ENCODE measurements at regions not wholly inside any gene's neighbourhood (a gene's known extent, or its start where the extent isn't known, plus 50 kb on each side); places are given as distances from the start of the nearest gene placed in this dataset.

DNA sequence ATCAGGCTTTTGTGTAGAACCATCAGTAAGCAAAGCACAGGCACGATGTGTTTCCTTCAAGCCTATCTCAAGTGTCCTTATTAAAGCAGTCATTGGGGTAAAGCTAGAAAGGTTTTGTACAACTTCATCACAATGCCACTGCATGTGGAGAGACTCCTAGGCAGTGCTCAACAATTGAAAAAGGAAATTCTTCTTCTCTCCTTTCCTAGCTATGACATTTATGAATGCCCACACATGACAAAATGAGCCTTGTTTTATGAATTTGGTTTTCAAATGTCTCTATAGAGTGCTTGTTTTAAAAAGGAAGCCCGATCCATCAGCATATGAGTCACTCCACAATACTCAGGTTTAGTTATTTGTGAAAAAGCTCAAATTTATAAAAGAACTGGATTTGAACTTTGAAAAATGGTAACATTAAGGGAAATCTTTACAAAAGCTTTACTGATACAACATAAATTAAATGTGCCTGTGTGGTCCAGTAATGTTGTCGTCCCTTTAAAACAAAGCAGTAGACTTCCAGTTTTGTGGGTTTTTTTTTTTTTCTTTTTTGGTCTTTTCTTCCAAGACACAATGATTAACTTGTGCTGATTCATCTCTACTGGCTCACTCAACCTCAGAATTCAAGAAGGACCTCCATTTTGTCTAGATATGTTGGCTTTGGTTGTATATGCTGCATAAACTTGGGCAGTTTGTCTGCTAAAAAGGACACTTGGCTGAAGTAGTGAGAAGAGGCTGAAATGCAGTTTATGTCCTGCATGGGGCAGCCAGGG lies 273.8 kb downstream of the GASK1B start:
- no peak overlapping the region for H3K4me3 ChIP-seq (replicated peaks; ENCODE audit: low read depth, low read length)
- DNase-seq (ENCODE audit: low read depth): no peak
- TF ChIP-seq, protein P1, sequence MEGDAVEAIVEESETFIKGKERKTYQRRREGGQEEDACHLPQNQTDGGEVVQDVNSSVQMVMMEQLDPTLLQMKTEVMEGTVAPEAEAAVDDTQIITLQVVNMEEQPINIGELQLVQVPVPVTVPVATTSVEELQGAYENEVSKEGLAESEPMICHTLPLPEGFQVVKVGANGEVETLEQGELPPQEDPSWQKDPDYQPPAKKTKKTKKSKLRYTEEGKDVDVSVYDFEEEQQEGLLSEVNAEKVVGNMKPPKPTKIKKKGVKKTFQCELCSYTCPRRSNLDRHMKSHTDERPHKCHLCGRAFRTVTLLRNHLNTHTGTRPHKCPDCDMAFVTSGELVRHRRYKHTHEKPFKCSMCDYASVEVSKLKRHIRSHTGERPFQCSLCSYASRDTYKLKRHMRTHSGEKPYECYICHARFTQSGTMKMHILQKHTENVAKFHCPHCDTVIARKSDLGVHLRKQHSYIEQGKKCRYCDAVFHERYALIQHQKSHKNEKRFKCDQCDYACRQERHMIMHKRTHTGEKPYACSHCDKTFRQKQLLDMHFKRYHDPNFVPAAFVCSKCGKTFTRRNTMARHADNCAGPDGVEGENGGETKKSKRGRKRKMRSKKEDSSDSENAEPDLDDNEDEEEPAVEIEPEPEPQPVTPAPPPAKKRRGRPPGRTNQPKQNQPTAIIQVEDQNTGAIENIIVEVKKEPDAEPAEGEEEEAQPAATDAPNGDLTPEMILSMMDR (IDR thresholded peaks at IDR 0.05; ENCODE audit: low read length, missing control alignments): no peak

DNA sequence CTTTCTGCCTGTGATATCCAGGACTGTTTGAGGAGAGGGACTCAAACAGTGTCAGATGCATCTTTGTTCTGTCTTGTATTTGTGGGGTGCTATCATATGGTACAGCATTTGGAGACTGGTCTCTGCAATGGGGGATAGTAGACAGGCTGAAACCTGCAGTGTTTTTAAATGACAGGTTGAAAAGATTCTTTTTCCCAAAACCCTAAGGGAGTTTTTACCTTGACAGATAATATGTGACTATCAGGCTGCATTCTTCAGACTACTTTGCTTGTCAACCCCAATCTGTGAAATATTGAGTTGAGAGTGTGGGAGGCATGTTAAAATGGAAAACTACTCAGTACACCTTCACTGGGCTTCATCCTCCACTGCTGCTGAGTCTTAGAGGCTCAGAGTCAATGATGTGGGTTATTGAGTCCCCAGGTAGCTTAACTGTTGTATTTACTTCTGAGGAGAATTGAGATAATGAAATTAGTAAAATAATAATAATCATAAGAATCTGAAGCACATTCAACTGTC lies 274.9 kb downstream of the GASK1B start:
- no peak for DNase-seq (ENCODE audit: low read depth)
- no peak overlapping the region for H3K4me3 ChIP-seq (replicated peaks; ENCODE audit: low read depth, low read length)
- TF ChIP-seq, protein P1 (IDR thresholded peaks at IDR 0.05; ENCODE audit: low read length, missing control alignments): no peak

DNA sequence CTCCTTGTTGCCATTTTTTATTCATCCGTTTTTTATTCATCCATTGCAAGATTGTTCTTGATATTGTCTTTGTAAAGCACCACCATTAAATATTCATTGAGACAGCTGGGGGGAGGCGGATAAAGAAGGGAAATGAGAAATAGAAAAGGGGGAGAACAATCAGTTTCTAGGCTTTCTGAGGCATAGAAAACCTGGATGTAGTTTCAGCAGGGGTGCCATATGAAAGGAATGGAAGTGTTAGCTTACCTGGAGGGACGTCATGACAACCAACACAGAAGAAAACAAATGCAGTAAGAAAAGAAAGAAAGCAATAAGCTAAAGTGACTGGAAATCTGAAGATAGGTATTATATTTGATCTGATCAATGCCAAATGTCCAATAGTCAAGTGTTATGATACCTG lies 276.1 kb downstream of the GASK1B start:
- TF ChIP-seq, protein P1 (IDR thresholded peaks at IDR 0.05; ENCODE audit: low read length, missing control alignments): no peak
- no peak for DNase-seq (ENCODE audit: low read depth)
- H3K4me3 ChIP-seq (replicated peaks; ENCODE audit: low read depth, low read length): no peak overlapping the region

DNA sequence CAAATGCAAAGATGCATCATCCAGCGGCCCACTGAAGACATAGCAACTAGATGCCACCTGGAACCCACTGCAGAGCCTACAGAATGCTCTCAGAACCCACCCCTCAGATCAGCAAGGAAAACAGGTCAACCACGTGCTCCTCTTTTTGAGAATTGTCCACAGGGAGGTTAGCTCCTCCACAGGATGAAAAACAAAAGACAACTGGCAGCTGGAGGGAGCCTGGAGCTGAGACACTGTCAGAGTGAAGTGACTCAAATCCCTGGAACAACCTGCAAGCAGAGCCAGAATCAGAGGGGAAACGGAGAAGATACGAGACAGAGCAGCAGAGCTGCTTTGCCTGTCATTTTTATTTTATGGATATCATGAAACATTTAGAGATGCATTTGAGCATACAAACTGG lies 277.6 kb downstream of the GASK1B start:
- no peak for DNase-seq (ENCODE audit: low read depth)
- TF ChIP-seq, protein P1 (IDR thresholded peaks at IDR 0.05; ENCODE audit: low read length, missing control alignments): no peak
- no peak overlapping the region for H3K4me3 ChIP-seq (replicated peaks; ENCODE audit: low read depth, low read length)

DNA sequence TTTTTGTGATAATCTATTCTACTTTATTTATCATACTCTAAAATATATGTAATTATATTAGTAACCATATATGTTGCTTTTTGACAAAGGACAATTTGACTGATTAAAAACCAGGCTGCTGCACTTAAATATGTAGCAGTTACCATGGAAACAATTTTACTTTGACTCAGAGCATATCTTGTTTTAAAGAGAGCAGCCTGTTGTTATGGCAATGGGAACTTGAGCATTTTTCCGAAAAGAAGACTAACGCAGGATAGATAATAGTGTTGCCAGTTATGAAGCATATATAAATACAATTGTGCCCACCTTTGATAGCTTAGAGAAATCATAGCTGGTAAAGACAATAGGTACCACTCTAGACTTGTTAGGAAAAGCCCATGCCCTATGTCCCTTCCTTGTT lies 283.0 kb downstream of the GASK1B start:
- TF ChIP-seq, protein P1 (IDR thresholded peaks at IDR 0.05; ENCODE audit: low read length, missing control alignments): no peak
- DNase-seq (ENCODE audit: low read depth): peak; percentile 1
- no peak overlapping the region for H3K4me3 ChIP-seq (replicated peaks; ENCODE audit: low read depth, low read length)

DNA sequence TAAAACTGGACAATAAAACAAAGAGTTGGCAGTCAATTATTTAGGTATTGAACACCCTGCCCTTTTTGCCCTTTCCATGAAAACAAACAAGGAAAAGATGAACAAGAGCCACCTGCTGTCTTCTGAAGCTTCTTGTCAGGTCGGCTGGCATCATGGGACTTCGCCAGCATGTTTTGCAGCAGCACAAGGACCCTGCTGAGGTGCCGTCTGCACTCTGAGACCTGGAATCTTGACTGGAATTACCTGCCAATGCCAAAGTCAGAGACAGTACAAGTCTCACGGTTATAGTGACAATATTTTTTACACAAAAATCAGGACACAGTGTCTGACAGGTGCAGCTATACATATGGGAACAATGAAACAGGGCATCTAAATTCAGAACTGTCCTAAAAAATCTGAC lies 284.5 kb downstream of the GASK1B start:
- TF ChIP-seq, protein P1 (IDR thresholded peaks at IDR 0.05; ENCODE audit: low read length, missing control alignments): no peak
- no peak overlapping the region for H3K4me3 ChIP-seq (replicated peaks; ENCODE audit: low read depth, low read length)
- DNase-seq (ENCODE audit: low read depth): no peak

DNA sequence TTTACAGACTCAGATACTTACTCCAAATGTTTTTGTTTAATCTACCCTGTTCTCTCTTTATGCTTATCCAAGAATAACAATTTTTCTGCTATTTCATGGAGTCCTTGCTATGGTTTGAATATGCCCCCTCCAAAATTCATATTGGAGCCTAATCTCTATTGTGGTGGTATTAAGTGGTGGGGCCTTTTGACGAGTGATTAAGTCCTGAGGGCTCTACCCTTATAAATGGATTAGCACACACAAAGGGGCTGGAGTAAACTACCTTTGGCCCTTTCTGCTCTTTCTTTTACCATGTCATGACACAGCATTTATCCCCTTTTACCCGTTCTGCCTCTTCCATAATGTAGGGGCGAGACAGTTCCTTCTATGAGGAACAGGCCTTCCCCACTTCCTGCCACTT lies 285.5 kb downstream of the GASK1B start:
- no peak for DNase-seq (ENCODE audit: low read depth)
- no peak overlapping the region for H3K4me3 ChIP-seq (replicated peaks; ENCODE audit: low read depth, low read length)
- TF ChIP-seq, protein P1 (IDR thresholded peaks at IDR 0.05; ENCODE audit: low read length, missing control alignments): no peak

All from fibroblast of pulmonary artery (primary cell).